ENCODE measurements at regions not wholly inside any gene's neighbourhood (a gene's known extent, or its start where the extent isn't known, plus 50 kb on each side); places are given as distances from the start of the nearest gene placed in this dataset.

GRCh38 chr2:121144111-121144510 lies 140.9 kb downstream of the TFCP2L1 start:
- no peak for TF ChIP-seq CTCF (conservative IDR thresholded peaks at IDR 0.05)
- TF ChIP-seq EZH2 (IDR thresholded peaks at IDR 0.05; ENCODE audit: low read depth) = no peak
